ENCODE measurements at regions not wholly inside any gene's neighbourhood (a gene's known extent, or its start where the extent isn't known, plus 50 kb on each side); places are given as distances from the start of the nearest gene placed in this dataset.

DNA sequence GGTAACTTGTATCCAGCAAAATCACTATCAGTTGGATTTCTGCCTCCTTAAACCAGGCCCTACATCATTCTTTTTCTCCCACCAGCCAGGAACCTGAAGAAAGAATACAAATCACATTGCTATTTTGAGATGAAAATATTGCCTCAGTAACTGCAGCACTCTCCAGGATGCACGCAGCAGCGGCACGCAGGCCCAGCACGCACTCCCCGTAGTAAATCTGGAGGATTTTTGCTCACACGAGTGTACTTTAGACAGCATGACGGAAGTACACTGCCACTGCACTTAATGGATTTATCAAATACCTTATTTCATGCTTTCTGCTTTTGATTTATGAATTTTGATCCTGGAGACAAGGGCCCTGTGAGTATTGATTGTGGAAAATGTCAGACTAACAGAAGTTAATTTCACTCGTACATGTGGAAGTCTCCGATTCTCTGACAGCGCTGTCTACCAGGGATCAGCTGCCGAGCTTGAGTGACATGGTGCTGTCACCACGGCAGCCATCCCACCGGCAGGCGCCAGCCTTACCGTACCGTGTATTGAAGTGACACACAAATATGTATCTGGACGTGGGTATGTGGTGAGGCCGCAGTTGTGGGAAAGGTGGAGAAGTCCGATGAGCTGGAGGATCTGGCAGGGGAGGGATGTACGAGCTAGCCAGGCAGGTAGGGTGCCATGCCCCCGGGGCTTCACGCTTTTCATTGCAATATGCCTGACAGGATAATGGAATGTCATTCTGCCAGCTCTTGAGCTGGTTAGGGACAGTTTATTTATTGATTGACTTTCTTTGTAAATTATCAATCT is 863.7 kb downstream of the GALR1 start:
- DNase-seq (ENCODE audit: low read depth) = no peak

DNA sequence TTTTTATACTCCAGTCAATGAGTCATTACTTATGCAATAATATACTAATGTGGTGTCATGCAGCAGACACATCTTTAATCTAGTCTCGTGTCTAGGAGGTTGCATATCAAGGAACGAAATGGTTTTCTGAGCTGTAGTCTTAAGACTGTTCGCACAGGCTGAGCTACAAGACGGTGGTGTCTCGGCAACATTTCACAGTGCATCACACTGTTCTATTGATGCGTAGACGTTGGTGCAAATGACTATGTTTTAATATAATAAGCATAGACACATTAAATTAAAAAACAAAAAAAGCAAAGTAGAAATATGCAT is 864.2 kb downstream of the GALR1 start:
- no peak for DNase-seq (ENCODE audit: low read depth)

DNA sequence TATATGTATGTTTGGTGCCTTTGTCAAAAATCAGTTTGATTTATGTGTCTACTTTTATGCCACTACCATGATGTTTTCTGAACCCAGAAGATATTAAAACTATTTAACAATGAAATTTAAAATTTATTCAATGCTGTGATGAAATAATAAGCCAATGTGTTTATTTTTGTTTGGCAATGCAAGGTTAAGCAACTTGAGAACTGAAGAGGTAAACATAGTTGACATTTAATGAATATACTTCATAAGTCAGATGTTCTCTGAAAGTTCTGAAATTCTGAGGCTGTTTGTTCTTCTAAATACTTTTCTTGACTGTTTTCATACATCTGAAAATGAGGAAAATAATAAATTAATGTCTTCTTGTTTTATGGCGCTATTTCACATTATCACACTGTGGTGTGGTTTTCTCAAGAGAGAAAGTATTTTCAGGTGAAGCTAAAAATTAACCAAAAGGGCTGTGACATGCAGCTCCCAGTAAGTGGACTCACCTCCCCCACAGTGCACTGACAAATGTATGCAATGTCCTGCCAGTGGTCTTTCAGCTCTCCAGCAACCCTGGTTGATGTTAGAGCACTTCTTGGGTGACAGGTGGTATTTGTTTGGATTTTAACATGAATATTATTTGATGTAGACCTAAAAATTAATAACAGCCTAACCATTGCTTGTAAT is 863.6 kb upstream of the SALL3 start:
- DNase-seq (ENCODE audit: low read depth) = no peak

DNA sequence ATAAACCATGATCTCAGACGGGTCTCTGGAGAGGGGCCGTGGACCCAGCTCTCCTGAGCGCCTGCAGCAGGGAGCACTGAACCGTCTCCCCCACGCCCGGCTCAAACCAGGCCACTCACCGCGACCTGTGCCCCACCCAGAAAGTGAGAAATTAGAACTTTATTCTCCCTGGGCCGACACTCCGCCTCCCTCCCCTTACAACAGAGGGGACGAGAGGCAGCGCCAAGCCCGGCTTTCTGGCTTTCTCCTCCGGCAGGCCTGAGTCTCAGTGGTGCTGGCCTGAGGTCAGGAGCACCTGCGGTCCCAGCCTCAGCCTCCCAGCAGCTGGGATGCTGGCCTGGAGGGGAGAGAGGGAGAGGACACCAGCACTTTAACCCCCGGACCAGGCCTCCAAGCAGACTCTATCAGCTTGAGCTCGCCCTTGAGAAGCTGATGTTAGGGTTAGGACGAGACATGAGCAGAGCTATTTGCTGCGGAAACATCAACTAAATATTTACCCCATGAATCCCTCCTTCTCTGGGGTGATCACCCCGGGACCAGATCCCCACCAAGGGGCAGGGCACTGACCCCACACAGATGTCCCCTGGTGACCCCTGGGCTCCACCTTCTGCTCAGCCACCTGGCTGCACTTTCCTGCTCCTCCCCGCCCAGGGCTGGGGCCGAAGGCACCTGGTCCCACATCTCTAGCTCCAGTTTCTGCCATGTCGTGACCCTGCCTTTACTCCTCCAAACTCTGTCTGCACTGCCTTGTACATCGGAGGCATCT is 856.3 kb upstream of the SALL3 start:
- DNase-seq (ENCODE audit: low read depth) = no peak

DNA sequence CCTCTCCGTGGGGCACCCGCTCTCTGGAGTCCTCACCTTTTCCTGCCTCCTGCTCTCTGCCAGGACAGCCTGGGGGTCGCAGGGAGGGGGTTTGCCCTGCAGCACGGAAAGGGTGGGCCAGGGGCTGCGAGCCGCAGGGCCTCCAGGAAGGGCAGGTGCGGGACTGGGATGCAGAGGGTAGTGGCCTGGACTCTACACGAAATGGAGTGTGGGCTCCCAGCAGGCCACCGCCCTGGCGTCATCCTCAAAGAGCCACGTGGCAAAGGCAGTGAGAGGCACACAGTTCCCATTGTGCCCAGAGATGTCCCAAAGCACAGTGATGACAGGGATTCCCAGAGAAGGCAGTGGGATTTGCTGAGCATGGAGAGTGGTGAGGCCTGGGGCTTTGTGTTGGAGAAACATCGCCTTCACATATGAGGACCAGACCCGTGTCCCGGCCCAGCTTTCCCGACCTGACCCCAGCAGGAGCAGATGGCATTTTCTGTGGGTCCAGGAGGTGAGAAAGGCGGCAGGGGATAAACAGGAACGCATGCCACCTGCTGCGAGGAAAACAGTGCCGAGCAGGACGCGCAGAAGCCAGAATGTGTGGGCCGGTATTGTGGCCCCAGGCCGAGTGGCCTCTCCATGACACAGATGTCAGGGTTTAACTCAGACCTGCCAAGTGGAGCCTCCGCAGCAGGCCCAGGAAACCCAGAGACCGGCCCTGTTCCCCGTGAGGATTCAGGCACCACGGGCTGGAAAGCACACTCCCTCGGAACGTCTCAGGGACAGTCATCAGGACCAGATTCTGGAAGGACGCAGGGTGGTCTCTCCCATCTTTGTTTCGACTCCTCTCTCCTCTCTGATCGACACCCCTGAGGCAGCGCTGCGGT is 855.5 kb upstream of the SALL3 start:
- DNase-seq (ENCODE audit: low read depth) = no peak

DNA sequence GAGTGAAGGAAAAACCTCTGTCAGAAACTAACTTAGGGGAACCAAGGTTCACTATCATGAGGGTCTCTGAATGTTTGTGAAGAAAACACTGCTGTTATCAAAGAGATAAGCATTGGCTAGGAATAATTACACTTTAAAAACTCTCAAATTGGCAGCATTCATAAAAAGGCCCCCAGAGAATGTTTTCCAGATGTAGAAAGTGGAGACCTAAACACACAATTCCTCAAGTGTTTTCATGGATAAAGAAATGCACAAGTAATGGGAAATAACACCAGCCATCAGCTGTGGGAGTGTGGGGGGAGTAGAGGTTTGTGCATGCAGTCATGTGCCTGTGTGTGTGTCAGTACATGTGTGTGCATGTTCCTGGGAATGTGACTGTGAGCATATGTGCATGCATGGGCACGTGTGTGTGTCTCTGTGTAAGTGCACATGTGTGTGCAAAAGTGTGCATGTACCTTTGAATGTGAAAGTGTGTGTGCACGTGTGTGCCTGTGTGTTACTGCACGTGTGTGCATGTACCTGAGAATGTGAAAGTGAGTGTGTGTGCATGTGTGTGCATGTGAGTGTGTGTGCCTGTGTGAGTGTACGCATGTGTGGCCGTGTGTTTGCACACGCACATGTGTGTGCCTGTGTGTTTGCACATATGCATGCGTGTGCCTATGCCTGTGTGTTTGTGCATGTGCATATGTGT is 854.3 kb upstream of the SALL3 start:
- no peak for DNase-seq (ENCODE audit: low read depth)

DNA sequence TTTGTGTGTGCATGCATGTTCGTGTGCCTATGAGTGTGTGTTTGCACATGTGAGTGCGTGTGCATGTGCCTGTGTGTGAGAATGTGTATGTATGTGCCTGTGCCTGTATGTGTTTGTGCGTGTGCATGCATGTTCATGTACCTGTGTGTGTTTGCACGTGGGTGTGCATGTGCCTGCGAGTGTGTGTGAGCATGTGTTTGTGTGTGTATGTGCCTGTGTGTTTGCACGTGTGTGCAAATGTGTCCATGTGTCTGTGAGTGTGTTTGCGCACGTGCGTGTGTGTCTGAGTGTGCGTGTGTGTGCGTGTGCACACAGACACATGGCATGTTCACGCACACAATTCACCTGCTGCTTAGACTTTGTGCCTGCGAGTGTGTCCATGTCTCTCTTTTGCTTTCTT is 853.5 kb upstream of the SALL3 start:
- no peak for DNase-seq (ENCODE audit: low read depth)

DNA sequence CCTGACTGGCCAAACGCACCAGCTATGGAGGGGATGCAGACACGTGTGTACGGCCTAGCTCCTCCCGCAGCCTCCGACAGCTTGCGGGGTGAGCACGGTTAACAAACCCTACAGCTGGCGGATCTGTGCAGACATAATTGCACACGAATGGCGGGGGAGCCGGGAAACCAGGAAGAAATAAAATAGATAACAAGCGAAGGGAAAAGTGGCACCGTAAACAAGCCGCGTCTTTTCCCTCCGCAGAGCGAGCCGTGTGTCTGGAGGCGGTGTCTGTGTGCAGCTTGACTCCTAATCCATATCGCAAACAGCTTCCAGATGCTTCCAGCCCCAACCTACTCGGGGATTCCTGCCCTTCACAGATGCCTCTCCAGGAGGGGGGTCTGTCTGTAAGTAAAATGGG is 853.1 kb upstream of the SALL3 start:
- DNase-seq (ENCODE audit: low read depth) = no peak

DNA sequence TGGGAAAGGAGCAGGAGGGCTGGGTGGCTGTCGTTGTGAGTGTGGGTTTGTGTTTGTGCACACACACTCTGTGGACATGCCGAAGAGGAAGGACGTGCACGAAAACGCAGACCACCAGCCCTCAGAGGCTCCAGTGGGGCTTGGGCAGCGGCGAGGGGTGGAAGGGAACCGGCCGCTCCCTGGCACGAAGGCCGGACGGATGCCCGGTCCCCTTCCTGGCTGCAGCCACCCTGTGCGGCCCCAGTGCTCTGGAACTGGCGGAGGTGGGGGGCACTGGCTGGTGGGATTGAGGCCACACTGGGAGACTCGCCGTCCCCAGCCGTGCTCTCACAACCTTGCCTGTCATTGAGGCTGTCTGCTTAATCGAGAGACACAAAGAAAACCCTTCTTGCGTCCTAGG is 852.6 kb upstream of the SALL3 start:
- no peak for DNase-seq (ENCODE audit: low read depth)

DNA sequence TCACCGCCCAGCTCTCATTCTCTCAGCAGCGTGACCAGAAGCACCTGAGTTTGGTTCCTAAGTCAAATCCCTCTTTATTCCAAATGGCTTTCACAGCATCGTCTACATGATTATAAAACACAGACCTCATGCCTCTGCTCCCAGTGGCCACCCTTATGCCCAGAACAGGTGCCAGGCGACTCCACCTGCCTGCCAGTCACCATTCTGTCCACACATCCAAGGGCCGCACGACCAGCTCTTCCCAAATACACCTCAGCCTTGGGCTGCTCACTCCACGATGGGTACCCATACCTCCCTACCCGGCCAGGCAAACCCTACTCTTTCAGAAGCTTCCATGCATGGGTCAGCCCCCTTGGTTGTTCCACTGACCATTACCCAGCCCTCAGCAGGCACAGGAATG is 851.6 kb upstream of the SALL3 start:
- no peak for DNase-seq (ENCODE audit: low read depth)

DNA sequence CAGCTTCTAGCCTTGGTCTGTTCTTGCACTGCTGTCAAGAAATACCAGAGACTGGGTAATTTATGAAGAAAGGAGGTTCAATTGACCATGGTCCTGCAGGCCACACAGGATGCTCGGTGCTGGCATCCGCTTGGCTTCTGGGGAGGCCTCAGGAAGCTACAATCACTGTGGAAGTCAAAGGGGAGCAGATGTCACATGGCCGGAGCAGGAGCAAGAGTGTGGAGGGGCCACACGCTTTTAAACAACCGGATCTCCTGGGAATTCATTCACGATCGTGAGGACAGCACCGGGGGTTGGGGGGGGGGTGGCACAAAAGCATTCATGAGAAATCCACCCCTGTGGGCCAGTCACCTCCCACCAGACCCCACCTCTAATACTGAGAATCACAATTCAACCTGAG is 850.4 kb upstream of the SALL3 start:
- DNase-seq (ENCODE audit: low read depth) = no peak

DNA sequence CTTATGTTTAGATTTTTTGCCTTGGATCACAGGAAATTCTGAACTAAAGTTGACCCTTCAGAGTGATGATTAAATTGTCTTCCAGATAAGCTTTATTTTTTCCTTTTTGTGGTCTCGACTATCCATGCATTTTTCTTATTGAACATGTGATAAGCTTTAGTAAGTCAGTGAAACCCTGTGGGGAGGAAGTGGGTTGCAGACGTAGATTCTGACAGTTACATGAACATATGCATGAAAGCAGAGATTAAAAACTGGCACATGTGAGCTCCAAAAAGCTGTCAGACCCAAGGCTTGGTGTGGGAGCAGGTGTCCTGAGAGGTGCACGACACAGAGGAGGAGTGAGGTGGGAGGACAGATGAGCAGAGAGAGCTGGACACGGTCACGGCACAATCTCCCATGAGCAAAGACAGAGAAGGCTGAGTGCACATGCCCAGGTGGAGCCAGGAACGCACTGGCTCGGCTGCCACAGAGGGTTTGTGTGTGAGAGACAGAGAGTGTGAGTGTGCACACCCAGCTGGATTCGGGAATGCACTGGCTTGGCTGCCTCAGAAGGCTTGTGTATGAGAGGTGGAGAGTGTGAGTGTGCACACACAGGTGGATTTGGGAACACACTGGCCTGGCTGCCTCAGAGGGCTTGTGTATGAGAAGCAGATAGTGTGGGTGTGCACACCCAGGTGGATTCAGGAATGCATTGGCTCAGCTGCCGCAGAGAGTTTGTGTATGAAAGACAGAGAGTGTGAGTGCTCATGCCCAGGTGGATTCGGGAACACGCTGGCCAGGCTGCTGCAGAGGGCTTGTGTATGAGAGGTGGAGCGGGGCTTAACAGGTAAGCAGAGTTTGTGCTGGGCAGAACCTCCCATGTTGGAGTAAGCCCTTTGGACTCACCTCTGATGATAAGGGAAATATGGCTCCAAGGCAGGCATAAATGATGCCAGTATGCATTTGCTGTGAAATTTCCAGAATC is 849.1 kb upstream of the SALL3 start:
- DNase-seq (ENCODE audit: low read depth) = no peak

DNA sequence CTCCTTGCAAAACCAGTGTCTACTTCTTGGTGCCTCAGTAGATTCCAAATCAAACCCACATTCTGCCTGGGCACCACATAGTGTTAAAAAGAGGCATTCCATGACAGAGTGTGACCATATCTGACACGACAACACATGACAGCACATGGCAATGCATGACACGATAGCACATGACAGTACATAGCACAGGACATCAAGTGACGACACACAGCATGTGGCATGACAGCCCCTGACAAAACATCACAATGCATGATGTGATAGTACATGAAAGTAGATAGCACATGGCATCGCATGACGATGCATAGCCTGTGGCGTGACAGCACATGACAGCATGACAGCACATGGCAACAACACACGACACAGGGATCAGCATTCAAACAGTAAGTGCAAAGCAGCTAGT is 845.9 kb upstream of the SALL3 start:
- DNase-seq (ENCODE audit: low read depth) = no peak

DNA sequence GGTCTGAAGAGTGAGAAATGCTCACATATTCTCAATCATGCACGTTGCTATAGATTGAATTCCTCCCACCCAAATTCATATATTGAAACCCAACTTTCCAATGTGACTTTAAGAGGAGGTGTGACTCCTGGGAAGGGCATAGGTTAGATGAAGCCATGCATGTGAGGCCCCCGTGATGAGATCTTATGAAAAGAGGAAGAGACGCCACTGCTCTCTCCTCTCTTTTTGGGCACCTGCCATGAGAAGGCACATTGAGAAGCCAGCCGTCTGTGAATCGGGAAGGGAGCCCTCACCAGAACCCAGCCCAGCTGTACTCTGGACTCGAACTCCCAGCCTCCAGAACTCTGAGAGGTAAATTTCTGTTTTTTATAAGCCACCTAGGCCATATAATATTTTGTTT is 842.6 kb upstream of the SALL3 start:
- DNase-seq (ENCODE audit: low read depth) = no peak

DNA sequence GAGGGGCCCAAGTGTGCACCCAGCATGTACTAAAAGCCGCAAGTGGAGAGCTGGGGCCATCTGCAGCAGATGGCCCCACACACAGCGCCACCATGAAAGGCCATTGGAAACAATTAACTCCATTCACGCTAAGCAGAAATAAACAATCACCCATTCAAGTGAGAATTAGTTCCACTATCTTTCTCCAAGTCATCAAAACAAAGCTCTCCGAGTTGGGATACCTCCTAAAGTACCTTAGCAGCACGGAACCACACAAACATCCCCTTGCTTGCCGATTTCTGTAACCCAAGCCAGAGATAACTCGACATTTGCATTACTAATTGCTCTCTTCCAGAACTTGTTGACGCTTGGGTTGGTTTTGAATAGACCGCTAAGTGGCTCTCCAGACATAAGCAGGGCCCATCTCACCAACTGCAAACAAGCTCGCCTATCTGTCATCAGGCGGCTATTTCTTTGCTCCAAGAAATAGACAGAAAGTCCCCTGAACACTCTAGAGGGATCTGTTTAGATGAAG is 840.6 kb upstream of the SALL3 start:
- no peak for DNase-seq (ENCODE audit: low read depth)

DNA sequence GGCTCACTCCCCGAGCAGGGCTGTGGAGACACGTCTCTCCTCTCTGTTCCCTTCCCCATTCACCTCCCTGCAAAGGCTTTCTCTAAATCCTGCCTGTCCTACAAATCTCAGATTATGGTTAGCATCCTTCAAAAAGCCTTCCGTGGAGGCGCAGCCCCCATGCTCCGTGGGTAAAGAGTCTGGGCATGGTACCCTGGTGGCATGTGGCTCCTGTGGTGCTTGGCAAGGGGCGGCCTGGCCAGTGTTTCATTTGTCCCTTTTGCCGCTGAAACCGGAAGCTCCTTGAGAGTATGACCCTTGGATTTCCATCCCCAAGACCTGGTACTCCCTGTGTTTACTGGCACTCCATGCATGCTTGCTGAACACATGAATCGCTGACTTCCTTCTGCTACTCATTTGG is 839.3 kb upstream of the SALL3 start:
- DNase-seq (ENCODE audit: low read depth) = no peak

DNA sequence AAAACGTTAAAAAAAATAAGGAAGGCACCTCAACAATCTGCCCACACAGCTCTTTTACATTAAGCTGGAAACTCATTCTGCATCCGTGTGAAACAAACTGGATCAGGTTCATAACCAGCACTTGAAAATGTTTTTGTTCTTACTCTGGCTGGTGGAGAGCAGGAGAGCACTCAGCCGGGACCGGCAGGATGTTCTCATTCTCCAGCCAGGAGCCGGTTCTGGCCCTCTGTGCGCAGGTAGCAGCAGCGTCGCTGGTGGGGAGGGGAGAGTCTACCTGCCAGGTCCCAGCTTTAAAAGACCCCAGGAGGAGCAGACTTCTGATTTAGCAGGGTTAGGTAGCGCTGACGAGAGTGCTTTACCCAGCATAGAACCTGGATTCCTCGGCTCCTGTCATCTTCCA is 834.9 kb upstream of the SALL3 start:
- no peak for DNase-seq (ENCODE audit: low read depth)

DNA sequence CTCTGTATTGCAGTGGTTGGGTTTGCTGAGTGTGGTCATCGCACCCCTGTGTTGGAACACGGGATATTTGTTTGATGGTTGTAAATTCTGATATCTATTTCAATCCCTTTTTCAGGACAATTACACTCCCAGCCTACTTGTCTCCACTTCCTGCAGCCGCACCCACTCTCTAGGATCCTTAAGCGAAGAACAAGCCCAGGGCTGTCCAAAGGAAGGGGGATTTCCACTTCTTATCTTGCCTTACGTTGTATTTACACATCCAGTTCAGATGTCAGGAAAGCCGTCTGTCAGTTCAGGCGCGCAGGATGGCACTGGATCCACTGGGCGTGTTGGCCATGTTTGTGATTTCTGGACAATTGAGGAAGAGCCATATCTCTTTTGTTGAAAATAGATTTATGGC is 834.5 kb upstream of the SALL3 start:
- no peak for DNase-seq (ENCODE audit: low read depth)

DNA sequence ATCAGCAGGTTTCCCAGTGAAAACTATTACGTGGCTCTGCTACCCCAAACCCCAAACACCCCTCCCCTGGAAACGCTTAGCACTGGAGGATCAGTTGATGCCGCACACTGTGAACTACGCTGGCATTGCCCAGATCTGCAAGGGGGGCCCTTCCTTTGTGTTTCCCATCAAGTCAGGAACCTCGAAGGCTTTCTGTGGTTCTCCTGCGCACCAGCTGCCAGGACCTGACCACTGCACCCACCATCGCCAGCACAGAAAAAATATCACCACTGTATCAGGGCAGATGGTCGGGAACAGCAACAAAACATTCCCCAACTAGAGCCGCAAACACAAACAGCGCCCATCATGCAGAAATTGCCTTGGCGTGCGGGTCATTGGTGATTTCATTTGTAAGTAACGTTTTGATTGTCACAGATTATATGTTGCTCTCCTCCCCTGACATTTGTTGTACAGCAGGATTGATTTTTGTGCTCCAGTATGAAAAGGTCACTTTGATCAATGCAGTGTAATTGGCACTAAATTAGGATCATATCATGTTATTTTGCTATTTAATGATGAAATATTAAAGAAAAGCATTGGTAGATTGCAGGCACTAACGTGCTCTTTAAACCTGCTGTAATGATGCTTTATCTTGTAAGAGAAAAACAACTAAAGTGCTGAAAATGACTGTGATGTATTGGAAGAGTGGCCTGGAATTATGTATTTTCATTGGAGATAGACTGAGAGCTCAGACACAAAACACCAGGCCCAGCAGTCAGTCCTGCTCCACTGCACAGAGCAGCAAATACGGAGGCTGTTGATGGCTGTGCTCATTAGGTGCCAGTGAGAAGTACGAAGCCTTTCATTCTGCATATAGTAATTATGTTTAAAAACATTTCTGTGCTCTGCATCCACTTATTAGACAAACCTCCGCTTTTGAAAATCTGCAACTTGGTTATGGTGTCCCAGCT is 833.2 kb upstream of the SALL3 start:
- no peak for DNase-seq (ENCODE audit: low read depth)

Measured in CMK (cell line).